ENCODE measurements at regions not wholly inside any gene's neighbourhood (a gene's known extent, or its start where the extent isn't known, plus 50 kb on each side); places are given as distances from the start of the nearest gene placed in this dataset.
"Not testable (repeated sequence)": the region's sequence is repeated elsewhere in the genome, so short reads cannot be mapped to it uniquely, and the experiment has no call there.

- no peaks in the 10 kb centered on the region for H3K36me3 Mint-ChIP-seq
- no peaks in the 10 kb centered on the region for H3K27me3 Mint-ChIP-seq (ENCODE audit: low read depth in 3 of 3)
- no peaks in the 10 kb centered on the region for H3K4me1 Mint-ChIP-seq
- no peak for DNase-seq
- H3K27ac Mint-ChIP-seq, result no peak overlapping the region
- no peak overlapping the region for H3K4me3 Mint-ChIP-seq
- H3K9me3 Mint-ChIP-seq, result peaks cover 2 to 15% (median 9%) of the 10 kb centered on the region in 6 donors
Measured at GRCh38 chr2:146541896-146542295, 1302.9 kb upstream of the ACVR2A start.

DNA sequence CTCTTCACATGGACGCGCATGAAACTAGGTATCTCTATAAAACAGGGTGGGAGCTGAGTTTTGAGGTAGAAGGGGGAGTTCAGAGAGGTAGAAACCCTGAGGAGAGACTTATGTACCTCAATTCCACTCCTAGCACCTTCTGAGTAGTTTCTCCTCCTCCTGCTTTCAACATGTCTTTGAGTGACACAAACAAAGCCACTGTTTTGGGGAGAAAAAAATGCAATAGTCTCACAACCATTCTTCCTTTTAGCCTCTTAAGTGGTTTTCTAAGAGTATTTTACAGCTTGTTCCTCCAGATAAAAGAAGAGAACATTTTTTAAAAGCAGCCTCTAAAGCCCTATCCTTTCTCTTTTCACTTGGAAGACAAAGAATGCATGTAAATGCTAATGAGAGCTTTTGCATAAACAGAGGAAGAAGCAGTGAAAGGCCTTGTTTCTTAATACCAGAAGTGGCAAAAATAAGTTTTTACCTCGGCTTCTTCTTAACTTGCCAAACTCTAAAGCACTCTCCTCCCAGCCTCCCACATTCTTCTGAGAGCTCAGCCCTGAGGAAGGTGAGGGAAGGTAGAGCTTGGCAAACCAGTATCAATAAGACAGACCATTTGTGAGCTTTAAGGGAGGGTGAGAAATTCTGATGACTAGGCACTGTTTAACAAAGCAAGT, 1304.4 kb upstream of the ACVR2A start:
- no peak overlapping the region for H3K27ac Mint-ChIP-seq
- no peak for DNase-seq
- H3K4me3 Mint-ChIP-seq, result no peak overlapping the region
- H3K4me1 Mint-ChIP-seq, result no peaks in the 10 kb centered on the region
- peaks cover 3 to 23% (median 10%) of the 10 kb centered on the region in 6 donors for H3K9me3 Mint-ChIP-seq
- no peaks in the 10 kb centered on the region for H3K36me3 Mint-ChIP-seq
- H3K27me3 Mint-ChIP-seq (ENCODE audit: low read depth in 3 of 3), result no peaks in the 10 kb centered on the region

DNA sequence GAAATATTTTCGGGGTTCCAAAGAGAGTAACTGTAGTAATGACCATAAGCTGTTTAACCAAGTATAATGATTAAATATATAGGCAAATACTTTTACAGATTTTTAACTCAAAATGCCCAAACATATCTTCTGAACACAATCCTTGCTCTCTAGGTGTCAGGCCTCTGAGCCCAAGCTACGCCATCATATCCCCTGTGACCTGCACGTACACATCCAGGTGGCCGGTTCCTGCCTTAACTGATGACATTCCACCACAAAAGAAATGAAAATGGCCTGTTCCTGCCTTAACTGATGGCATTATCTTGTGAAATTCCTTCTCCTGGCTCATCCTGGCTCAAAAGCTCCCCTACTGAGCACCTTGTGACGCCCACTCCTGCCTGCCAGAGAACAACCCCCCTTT, 1305.1 kb upstream of the ACVR2A start:
- H3K4me1 Mint-ChIP-seq; DNase-seq; H3K27me3 Mint-ChIP-seq (ENCODE audit: low read depth in 3 of 3); H3K4me3 Mint-ChIP-seq; H3K36me3 Mint-ChIP-seq; H3K27ac Mint-ChIP-seq: not testable (repeated sequence)
- H3K9me3 Mint-ChIP-seq, result peaks cover 3 to 21% (median 10%) of the 10 kb centered on the region in 6 donors

GRCh38 chr2:146537477-146537876, 1307.4 kb upstream of the ACVR2A start:
- peaks cover 0 to 29% (median 11%) of the 10 kb centered on the region in 6 donors for H3K9me3 Mint-ChIP-seq
- no peak overlapping the region for H3K4me3 Mint-ChIP-seq
- H3K36me3 Mint-ChIP-seq, result no peaks in the 10 kb centered on the region
- no peaks in the 10 kb centered on the region for H3K4me1 Mint-ChIP-seq
- H3K27me3 Mint-ChIP-seq (ENCODE audit: low read depth in 3 of 3), result no peaks in the 10 kb centered on the region
- H3K27ac Mint-ChIP-seq, result no peak overlapping the region
- no peak for DNase-seq

- H3K27ac Mint-ChIP-seq, result no peak overlapping the region
- peaks cover 0 to 2% (median 0%) of the 10 kb centered on the region in 3 donors for H3K27me3 Mint-ChIP-seq (ENCODE audit: low read depth in 3 of 3)
- H3K4me3 Mint-ChIP-seq, result no peak overlapping the region
- H3K4me1 Mint-ChIP-seq, result no peaks in the 10 kb centered on the region
- DNase-seq, result no peak
- H3K9me3 Mint-ChIP-seq, result peaks cover 0 to 20% (median 3%) of the 10 kb centered on the region in 6 donors
- no peaks in the 10 kb centered on the region for H3K36me3 Mint-ChIP-seq
Measured at GRCh38 chr2:146532509-146533147, 1312.2 kb upstream of the ACVR2A start.

- Mint-ChIP-seq H3K36me3 (no peaks in the 10 kb centered on the region), H3K4me3 (no peak overlapping the region), H3K27ac (no peak overlapping the region), H3K4me1 (no peaks in the 10 kb centered on the region), H3K9me3 (peaks cover 0 to 18% (median 3%) of the 10 kb centered on the region in 6 donors), H3K27me3 (ENCODE audit: low read depth in 3 of 3) (peaks cover 0 to 2% (median under 1%) of the 10 kb centered on the region in 3 donors)
- DNase-seq, result no peak
Measured at GRCh38 chr2:146532009-146532408, 1312.8 kb upstream of the ACVR2A start.

GRCh38 chr2:146530886-146531285, 1313.9 kb upstream of the ACVR2A start:
- Mint-ChIP-seq H3K9me3 (peaks cover 0 to 8% (median under 1%) of the 10 kb centered on the region in 6 donors), H3K27me3 (ENCODE audit: low read depth in 3 of 3) (peaks cover 0 to 3% (median 2%) of the 10 kb centered on the region in 3 donors), H3K4me3 (no peak overlapping the region), H3K4me1 (no peaks in the 10 kb centered on the region), H3K36me3 (no peaks in the 10 kb centered on the region), H3K27ac (no peak overlapping the region)
- no peak for DNase-seq

- H3K4me3 Mint-ChIP-seq, result no peak overlapping the region
Measured at GRCh38 chr2:146527166-146527565, 1317.7 kb upstream of the ACVR2A start.

DNA sequence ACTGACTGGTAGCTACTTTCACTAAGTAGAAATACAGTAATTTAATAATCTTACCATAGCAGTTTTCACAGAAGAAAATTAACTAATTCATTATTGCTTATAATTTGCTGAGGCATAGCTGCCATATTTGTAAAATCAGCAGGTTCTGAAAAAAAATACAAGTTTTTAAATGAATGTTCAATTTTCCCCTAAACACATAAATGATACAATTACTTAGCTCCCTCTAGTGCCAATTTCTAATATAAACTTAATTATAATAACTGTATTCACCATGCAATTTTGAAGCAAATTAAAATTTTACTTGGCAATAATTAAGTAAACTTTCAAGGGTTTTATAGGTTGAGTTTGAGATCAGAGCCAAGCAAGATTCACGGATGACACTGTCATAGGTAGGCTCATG, 1321.6 kb upstream of the ACVR2A start:
- H3K36me3 Mint-ChIP-seq, result no peaks in the 10 kb centered on the region
- H3K4me3 Mint-ChIP-seq, result no peak overlapping the region
- peaks cover 0 to 2% (median 2%) of the 10 kb centered on the region in 3 donors for H3K27me3 Mint-ChIP-seq (ENCODE audit: low read depth in 3 of 3)

More at GRCh38 chr2:146527166-146527565, 1317.7 kb upstream of the ACVR2A start:
- Mint-ChIP-seq H3K4me1 (no peaks in the 10 kb centered on the region), H3K27me3 (ENCODE audit: low read depth in 3 of 3) (peaks cover 0 to 3% (median 2%) of the 10 kb centered on the region in 3 donors), H3K9me3 (peaks cover 0 to 1% (median 0%) of the 10 kb centered on the region in 6 donors), H3K27ac (no peak overlapping the region), H3K36me3 (no peaks in the 10 kb centered on the region)
- no peak for DNase-seq

DNA sequence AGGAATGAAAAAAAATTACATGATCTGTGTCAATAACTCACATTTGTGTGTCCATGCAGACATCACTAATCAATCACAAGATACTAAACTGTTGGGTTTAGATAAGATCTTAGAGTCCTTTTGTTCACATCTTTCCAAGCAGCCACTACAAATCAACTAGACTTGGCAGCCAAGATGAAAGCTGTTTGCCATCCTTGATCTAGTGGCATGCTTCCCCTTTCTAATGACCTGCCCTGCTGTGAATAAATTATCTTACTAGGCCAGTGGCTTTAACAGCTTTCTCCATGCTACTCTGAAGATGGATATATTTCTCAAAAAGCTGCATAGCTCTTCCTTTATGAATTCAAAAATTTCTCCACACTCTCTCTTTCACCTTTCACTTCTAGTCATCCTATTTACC, 1338.0 kb upstream of the ACVR2A start:
- no peaks in the 10 kb centered on the region for H3K27me3 Mint-ChIP-seq (ENCODE audit: low read depth in 3 of 3)
- H3K9me3 Mint-ChIP-seq, result peaks cover 0 to 4% (median 0%) of the 10 kb centered on the region in 6 donors
- no peaks in the 10 kb centered on the region for H3K36me3 Mint-ChIP-seq
- no peak overlapping the region for H3K4me3 Mint-ChIP-seq
- no peak overlapping the region for H3K27ac Mint-ChIP-seq
- no peak for DNase-seq
- no peaks in the 10 kb centered on the region for H3K4me1 Mint-ChIP-seq

More for the DNA sequence above, 1321.6 kb upstream of the ACVR2A start:
- no peak for DNase-seq
- Mint-ChIP-seq H3K27ac (no peak overlapping the region), H3K9me3 (peaks cover 0 to 1% (median 0%) of the 10 kb centered on the region in 6 donors), H3K4me1 (no peaks in the 10 kb centered on the region)

DNA sequence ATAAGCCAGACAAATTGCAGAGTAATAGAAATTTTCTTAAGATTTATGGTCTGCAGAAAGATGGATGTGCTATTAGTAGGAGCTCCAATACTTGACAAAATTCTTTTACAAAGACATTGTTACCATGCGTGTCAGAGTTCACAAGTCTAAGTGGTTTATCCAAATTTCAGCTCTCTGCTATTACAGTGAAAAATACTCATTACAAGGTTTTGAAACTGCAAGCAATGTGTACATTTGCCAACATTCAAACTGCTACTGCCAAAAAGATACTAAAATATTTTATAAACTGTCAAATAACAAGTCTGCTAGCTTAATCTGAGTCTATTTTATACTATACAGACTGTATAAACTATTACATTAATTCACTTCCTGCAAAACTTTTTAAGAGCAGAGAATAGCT, 1341.5 kb upstream of the ACVR2A start:
- Mint-ChIP-seq H3K27me3 (ENCODE audit: low read depth in 3 of 3) (no peaks in the 10 kb centered on the region), H3K36me3 (no peaks in the 10 kb centered on the region), H3K4me3 (no peak overlapping the region), H3K27ac (no peak overlapping the region), H3K9me3 (peaks cover 0 to 3% (median under 1%) of the 10 kb centered on the region in 6 donors), H3K4me1 (no peaks in the 10 kb centered on the region)
- no peak for DNase-seq

DNA sequence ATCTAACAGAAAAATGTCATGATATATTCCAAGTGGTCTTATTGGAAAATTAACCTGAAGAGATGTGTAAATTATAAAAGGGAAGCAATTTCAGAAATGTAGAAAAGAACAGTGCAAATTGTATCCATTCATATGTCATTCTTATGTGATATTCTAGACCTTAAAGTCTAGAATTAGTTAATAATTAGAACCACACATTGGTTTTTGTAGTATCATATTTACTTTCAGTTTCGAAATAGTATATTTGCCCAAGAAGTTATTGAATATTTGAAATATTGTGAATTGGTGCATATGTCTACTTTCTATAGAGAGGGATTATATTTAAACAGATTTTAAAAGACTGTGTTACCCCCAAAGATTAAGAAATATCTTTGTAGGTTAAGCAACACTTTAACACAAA, 1348.6 kb upstream of the ACVR2A start:
- no peak overlapping the region for H3K4me3 Mint-ChIP-seq
- no peaks in the 10 kb centered on the region for H3K36me3 Mint-ChIP-seq
- DNase-seq, result no peak
- no peak overlapping the region for H3K27ac Mint-ChIP-seq
- no peaks in the 10 kb centered on the region for H3K27me3 Mint-ChIP-seq (ENCODE audit: low read depth in 3 of 3)
- peaks cover 0 to 30% (median 9%) of the 10 kb centered on the region in 6 donors for H3K9me3 Mint-ChIP-seq
- H3K4me1 Mint-ChIP-seq, result no peaks in the 10 kb centered on the region

GRCh38 chr2:146489386-146489785, 1355.4 kb upstream of the ACVR2A start:
- Mint-ChIP-seq H3K27ac (no peak overlapping the region), H3K4me3 (no peak overlapping the region), H3K4me1 (no peaks in the 10 kb centered on the region), H3K9me3 (peaks cover 0 to 13% (median 4%) of the 10 kb centered on the region in 6 donors), H3K36me3 (no peaks in the 10 kb centered on the region), H3K27me3 (ENCODE audit: low read depth in 3 of 3) (no peaks in the 10 kb centered on the region)
- no peak for DNase-seq

DNA sequence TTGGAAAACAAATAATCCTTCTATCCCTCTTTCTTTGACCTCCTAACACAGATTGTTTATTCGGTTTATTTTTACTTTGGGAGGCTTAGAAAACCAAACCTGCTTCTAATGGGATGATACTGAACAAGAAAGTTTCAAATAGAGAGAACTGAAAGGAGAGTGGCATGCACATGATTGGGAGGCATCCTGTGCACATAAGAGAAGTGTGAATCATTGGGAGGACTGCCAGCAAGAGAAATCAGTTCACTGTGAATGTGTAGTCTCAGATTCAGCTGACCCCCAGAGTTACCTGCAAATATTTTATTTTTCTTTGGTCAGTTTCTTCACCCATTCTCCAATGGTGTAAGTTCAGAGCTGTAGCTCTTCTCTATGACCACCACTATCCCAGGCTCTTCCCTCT, 1363.2 kb upstream of the ACVR2A start:
- Mint-ChIP-seq H3K36me3 (no peaks in the 10 kb centered on the region), H3K9me3 (peaks cover 0 to 10% (median 1%) of the 10 kb centered on the region in 6 donors), H3K27me3 (ENCODE audit: low read depth in 3 of 3) (no peaks in the 10 kb centered on the region), H3K27ac (no peak overlapping the region), H3K4me1 (no peaks in the 10 kb centered on the region), H3K4me3 (no peak overlapping the region)
- no peak for DNase-seq
